SHP77 (cell line): ENCODE measurements at regions not wholly inside any gene's neighbourhood (a gene's known extent, or its start where the extent isn't known, plus 50 kb on each side); places are given as distances from the start of the nearest gene placed in this dataset.

Experiments used
- DNase-seq, 2 experiments: peaks; one replicate each; lab custom pipeline; 2025; lab: John Stamatoyannopoulos, UW

DNA sequence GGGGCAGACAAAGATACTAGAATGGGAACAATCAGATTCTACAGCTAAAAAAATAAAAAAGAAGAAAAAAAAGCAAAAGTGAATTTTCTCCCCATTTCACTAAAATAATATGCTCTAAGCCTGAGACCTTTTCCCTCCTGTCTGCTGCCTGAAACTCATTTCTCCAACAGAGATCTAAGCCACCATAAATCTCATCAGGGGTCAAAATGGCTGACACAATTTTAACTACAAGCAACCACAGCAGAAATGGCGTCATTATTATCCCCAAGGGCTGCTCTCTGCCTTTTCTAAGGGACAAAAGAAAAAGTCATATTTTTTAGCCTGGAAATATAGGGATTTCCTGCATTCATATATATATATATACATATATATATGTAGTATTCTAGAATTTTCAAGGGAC, 183.7 kb upstream of the CAMK1G start:
- DNase-seq = no peak

- no peak for DNase-seq
Observed at GRCh38 chr1:209400351-209401220, 182.9 kb upstream of the CAMK1G start.

GRCh38 chr1:209402697-209403096, 180.8 kb upstream of the CAMK1G start:
- no peak for DNase-seq

DNA sequence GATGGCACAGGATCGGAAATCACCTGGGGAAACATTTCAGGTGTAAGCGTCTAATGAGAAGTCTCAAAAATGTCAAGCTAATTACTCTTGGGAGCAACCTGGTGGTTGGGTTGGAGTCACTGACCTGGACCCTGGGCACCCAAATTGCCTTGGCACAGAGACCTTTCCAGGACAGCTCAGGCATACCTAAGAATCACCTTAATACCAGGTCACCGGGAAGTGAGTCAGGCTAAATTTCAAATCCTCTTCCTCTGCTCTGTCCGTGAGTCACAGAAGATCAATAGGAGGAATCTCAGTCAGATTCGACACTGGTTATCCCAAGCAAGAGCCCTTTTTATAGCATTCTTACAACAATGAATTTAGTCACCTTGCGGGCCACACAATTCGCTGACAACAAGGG, 179.6 kb upstream of the CAMK1G start:
- DNase-seq = no peak

DNA sequence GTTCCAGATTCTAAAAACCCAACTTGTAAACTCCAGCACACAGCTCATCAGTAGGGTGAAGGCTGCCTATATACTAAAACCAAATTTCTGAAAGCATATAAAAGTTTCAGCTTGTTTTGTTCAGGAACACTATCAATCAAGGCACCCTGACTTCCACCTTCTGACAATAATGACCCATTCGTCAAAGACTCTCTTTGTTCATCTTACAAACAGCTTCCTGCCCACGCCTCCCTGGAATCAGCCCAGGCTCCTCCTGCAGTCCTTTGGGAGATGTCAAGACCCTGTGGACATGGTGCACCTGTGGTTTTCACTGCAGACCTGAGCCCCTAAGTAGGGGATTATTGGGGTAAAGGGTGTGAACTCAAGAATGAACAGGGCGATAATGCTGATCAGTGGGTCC, 178.9 kb upstream of the CAMK1G start:
- no peak for DNase-seq

- no peak for DNase-seq
Observed at GRCh38 chr1:209405183-209405814, 178.2 kb upstream of the CAMK1G start.

GRCh38 chr1:209406168-209406567, 177.3 kb upstream of the CAMK1G start:
- no peak for DNase-seq

GRCh38 chr1:209406595-209406994, 176.9 kb upstream of the CAMK1G start:
- DNase-seq = no peak

- no peak for DNase-seq
Observed at GRCh38 chr1:209409780-209410179, 173.7 kb upstream of the CAMK1G start.

GRCh38 chr1:209411491-209411929, 172.0 kb upstream of the CAMK1G start:
- DNase-seq = no peak

GRCh38 chr1:209412036-209412435, 171.5 kb upstream of the CAMK1G start:
- no peak for DNase-seq

GRCh38 chr1:209412566-209412965, 170.9 kb upstream of the CAMK1G start:
- DNase-seq = no peak

DNA sequence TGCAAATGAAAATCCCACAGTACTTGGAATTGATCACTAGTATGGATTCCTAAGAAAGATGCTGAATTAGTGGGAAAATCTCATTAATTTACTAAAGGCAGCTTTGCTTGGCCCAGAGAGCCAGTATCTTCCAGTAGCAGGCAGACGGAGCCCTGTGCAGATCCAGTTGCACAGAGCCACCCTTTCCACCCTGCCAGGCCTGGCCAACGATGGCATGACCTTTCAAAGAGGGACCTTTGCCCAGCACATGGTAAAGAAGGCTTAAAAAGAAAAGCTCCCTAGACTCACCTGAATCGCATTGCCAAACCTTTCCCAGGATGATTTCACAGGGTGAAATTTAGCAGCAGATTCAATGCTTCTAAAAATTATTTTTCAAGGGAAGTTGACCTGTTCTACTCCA, 170.5 kb upstream of the CAMK1G start:
- no peak for DNase-seq

DNA sequence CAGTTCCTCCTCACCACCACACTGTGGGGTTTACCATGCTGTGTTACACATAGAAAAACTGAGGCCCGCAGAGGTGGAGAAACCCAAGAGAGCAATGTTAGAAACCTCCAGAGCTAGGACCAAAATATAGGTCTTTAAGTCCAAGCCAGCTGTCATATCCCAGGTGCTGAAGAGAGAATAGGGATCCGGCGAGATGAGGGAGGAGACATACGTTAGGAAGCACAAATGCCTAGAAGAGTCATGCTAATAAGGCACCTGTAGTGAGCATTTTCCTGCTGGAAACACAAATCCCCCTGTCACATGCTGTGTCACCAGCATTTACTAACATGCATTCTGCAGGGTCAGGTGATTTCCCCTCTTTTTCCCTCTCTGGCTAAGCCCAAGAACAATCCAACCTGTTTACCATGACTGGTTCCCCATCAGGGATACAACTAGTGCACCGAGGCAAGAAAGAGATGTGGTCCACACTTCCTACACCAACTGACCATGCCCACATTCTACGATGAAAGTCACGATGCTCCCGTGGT, 168.6 kb upstream of the CAMK1G start:
- DNase-seq = no peak

- no peak for DNase-seq
Observed at GRCh38 chr1:209416039-209416438, 167.5 kb upstream of the CAMK1G start.

- DNase-seq = no peak
Observed at GRCh38 chr1:209416716-209417115, 166.8 kb upstream of the CAMK1G start.

DNA sequence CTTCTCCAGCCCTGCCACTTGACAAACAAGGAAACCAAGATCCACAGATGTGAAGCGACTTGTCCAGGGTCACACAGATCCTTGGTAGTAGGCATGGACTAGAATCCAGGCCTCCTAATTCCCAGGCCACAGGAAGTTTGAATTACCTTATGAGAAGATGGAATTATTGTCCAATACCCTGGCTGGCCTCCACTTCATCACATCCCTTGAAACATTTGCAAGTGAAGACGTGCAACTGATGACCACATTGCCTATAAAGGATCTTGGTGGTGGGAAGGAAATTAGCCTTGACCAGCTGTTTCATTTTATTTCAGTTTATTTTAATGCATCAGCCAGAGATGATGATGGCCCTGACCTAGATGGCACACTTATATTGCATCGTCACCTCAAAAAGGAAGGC, 165.8 kb upstream of the CAMK1G start:
- DNase-seq = no peak

GRCh38 chr1:209420276-209420675, 163.2 kb upstream of the CAMK1G start:
- no peak for DNase-seq

DNA sequence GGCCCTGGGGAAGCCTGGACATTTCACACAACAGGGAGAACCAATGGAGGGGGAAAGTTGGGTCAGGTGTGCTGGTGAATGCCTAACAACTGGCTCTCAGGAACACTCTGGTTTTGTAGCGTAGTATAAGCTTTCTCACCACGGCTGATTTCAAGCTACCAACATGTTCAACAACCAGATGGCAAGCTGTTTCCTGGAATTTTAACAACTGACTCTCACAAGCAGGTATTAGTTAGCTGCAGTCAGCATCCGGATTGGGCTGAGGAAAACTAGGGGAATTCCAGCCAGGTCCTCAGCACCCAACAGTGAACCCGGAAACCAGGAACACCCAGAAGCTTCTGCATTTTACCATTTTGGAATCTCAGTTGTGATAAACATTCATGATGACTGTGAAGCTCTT, 162.3 kb upstream of the CAMK1G start:
- no peak for DNase-seq

DNA sequence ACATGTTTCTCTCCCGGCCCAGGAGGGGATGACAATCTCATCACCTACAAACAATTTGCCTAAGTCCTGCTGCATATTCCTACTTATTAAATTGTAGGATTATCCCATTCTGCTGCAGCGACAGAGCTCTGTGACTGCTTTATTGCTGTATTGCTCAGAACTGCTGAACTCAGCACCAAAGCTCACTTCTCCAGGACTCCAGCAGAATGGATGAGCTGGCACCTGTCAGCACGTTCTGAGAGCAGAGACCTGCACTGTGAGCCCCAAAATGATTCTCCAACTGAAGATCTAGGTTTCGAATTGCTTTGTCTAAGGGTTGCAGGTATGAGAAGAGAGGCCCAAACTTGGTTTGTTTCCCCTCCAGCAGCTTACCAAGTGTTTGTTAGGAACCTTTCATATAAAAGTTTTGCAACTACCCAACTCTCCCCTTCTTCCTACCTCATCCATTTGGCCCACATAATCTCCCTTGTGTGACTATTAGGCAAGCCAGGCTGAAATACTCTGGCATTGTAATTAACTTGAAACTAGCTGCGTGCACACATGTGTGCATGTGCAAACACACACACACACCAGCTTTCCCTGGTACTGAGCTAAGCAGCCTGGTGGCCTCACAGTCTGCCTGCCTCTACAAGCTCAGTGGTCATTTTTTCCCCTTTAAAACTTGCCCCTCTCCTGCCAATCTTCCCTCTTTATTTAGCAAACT, 161.4 kb upstream of the CAMK1G start:
- no peak for DNase-seq

DNA sequence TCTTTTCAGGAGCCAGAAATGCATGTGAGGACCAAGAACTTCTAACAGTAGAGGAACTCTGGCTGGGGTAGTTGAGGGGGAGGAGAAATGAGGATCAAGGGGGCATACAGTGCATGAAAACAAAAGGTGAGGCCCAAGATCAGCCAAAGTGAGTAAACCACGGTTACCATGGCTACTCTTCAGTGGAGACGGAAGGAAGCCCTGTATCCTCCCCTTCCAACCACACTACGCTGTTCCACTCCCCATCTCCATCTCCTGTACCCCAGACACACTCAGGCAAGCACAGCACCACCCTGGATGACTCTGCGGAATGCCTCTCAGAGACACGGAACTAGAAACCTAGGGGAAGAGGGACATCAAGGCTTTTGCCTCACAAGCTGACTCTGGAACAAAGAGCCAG, 157.6 kb upstream of the CAMK1G start:
- DNase-seq = no peak

DNA sequence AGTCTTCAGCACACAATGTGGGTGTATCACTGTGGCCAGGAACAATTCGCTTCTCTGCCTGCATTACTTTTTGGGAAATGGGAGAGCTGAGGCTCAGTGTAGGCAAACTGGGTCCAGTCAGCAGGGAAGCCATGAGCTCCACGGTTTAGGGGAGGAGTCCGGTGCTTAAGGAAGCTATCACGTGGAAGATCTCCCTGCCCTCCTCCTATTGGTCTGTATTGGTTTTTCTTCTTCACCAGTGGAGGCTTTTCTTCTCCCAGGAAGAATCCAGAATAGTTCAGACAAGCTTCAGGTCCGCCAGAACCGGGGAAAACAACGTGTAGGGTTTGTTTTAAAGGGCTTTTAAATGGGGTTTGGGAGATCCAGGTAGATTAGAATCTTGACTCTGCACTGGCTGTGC, 156.2 kb upstream of the CAMK1G start:
- DNase-seq = no peak

GRCh38 chr1:209427811-209428210, 155.7 kb upstream of the CAMK1G start:
- no peak for DNase-seq
